GM13976 (cell line): ENCODE measurements at regions not wholly inside any gene's neighbourhood (a gene's known extent, or its start where the extent isn't known, plus 50 kb on each side); places are given as distances from the start of the nearest gene placed in this dataset.

Experiments used
- DNase-seq: peaks from one replicate; pipeline ENCODE4 v3.0.0; 2012; ENCODE audit warnings: low spot score
- in situ Hi-C: fragments of 300-500 bp; cut with MboI; formaldehyde crosslinking; loops from one replicate; pipeline ENCODE4 v1.12.0; 2022; ENCODE audit warnings: low sequenced_read_pairs, mixed read lengths, inconsistent platforms; ENCODE audit not compliant: unreplicated experiment
- TF ChIP-seq, protein P1 (sequence below): IDR thresholded peaks from 2 replicates; pipeline ENCODE4 v1.5.1; 2012; ENCODE audit warnings: borderline replicate concordance, mild to moderate bottlenecking; ENCODE audit not compliant: insufficient read depth; ENCODE audit errors: extremely low read depth, missing control alignments, control extremely low read depth

DNA sequence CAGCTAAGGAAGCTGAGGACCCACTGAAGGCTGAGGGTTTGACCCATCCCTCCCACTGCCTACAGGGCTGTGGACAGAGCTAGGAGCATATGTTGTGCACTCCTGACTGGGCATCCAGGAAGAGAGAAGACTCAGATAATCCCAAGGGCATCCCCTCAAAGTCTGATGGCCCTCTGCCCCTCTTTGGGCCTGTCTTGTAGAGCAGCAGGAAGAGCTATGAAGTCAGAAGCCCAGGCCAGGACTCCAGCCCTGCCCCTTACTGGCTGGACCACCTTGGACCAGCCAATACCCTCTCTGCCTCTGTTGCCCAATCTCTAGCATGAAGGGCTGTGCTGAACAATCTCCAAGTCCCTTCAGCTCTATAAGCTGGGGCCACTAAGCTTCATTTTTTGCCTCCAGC is 210.8 kb downstream of the RPLP1 start:
- TF ChIP-seq, protein P1, sequence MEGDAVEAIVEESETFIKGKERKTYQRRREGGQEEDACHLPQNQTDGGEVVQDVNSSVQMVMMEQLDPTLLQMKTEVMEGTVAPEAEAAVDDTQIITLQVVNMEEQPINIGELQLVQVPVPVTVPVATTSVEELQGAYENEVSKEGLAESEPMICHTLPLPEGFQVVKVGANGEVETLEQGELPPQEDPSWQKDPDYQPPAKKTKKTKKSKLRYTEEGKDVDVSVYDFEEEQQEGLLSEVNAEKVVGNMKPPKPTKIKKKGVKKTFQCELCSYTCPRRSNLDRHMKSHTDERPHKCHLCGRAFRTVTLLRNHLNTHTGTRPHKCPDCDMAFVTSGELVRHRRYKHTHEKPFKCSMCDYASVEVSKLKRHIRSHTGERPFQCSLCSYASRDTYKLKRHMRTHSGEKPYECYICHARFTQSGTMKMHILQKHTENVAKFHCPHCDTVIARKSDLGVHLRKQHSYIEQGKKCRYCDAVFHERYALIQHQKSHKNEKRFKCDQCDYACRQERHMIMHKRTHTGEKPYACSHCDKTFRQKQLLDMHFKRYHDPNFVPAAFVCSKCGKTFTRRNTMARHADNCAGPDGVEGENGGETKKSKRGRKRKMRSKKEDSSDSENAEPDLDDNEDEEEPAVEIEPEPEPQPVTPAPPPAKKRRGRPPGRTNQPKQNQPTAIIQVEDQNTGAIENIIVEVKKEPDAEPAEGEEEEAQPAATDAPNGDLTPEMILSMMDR = no peak
- DNase-seq = peak; percentile 7
- in situ Hi-C loops = no loop called here

DNA sequence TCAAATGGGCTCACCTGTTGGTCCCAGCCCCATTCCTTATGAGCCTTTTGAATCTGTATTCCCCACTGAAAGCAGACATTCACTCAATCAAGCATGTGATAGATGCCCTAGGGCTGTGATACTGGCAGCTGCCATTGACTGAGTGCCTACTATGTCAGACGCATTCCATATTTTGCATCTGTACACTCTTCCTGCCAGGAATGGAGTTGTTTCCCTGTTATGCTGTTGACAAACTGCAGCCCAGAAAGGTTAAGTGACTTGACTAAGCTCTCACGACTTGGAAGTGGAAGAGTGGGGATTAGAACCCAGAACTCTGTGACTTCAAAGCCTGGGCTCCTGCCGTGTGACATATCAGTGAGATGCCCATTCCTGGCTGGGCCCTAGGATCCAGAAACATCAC is 211.4 kb downstream of the RPLP1 start:
- in situ Hi-C loops = no loop called here
- TF ChIP-seq, protein P1 = no peak

DNA sequence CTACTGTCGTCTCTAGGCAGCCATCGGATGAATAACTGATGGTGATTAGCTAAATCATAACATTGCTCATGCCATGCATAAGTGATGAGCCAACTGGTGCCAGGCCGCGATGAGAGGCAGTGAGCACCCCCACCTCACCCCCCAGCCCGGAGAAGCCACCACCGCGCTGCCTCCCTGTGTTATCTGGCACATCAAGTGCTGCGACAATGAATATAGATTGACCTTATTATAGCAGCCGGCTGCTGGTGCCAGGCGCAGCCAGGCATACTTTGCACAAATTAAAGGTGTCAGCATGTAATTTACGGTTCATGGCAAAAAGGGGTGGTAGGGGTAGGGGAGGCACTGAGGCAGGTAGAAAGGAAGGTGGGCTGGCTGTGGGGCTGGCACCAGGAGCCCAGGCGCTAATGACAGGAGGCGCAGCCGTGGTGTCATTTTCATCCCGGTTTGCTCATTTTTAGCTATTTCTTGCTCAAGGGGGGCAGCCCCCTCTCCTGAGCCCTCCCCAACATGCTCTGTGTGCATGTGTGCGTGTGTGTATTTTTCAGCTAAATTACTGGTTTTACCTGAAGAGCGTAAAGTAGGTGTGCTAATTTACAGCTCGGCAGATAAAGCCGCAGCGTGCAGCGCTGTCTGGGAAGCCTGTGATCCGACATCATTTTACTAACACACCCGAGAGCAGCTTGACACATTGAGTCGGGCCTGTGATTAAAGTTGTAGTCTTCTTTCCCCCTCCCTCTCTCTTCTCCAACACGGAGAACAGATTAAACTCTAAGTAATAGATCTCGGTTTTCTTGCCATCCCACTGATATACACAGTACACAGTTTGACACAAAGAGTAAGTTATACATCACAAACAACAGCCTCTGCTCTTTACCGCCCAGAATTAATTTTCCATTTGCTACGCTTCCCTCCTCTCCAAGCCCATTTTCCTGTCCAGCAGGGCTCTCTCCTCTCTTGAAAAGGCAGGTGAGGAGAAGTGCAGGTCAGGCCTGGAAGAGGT is 212.3 kb downstream of the RPLP1 start:
- TF ChIP-seq, protein P1 = no peak
- in situ Hi-C loops = no loop called here
- peak; percentile 16 for DNase-seq

More for the DNA sequence above, 211.4 kb downstream of the RPLP1 start:
- DNase-seq = no peak

DNA sequence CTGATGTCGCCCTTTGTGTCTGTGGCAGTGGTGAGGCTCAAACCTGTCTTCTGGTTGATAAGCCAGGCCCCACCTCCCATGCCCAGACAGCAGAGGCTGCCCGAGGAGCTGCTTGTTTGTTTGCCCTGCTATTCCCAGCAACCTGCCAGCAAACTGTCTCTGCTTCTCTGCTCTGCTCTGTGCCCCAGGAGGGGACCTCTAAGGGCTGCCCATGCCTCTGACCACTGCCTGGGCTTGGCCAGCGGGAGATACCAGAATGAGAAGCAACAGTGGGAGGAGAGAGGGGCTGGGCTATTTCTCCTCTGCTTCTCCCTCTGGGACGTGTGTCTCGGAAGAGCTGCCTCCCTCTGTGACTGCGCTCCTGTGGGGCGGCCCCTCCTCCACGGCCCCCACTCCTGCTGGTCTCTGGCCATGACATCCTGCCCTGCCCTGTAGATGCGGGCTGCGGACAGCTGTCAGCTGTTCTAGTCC is 213.1 kb downstream of the RPLP1 start:
- peak; percentile 27 for DNase-seq
- TF ChIP-seq, protein P1 = no peak
- in situ Hi-C loops = no loop called here

DNA sequence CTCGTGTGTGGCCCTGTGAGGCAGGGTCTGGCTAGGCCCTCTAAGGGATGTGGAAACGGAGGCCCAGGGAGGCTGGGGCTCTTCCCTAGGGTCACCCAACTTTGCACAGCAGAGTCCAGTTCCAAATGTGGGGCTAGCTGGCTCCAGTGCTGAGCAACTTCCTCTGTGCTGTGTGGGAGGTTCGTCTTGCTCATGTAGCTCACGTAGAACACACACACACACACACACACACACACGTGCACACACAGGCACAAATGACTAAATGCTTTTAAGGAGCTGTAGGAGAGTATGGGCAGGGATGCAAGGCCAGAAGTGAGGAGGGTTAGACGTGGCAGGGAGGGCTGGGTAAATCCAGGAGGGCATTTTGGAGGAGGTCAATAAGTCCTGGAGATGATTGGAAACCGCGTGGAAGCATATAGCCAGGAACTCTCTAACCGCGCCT is 213.8 kb downstream of the RPLP1 start:
- TF ChIP-seq, protein P1 = no peak
- in situ Hi-C loops = no loop called here
- peak; percentile 79 for DNase-seq

DNA sequence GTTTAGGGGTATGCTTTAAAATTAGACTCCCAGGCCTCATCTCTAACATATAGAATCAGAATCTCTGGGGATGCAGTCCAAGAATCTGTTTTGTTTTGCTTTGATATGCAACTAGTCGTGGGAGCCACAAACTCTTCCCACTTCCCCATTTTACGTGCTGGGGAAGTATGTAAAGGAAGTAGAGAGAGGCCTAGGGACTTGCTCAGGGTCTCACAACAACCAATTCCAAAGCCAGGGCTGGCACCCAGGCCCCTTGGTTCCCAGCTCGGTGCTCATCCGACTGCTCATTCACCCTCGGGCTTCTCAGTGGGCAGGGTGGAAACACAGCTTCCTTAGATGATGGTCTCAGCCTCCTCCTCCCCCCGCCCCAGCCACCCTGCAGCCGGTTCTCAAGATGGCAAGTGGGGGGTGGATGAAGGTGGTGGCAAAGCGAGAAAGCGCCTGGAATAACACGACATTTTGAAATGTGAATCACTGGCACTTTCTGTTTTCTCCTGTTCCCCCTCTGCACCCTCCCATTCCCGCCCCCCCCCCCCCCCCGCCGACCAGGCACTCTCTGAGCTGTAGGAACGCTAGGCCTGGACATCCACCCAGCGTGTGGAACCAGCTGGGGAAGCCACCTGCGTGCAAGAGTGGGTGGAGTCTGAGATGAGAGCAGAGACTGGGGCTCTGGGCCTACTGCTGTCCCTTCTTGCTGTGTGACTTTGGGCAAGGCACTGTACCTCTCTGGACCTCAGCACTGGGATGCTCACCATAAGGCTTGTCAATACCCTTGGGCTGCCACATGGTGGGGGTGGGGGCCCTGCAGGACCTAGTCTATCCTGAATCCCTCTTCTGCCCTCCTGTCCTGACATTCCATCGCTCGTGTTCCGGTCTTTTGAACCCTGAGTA is 214.5 kb downstream of the RPLP1 start:
- in situ Hi-C loops = no loop called here
- TF ChIP-seq, protein P1 = no peak
- DNase-seq = peak; percentile 77
